ENCODE measurements at regions not wholly inside any gene's neighbourhood (a gene's known extent, or its start where the extent isn't known, plus 50 kb on each side); places are given as distances from the start of the nearest gene placed in this dataset.

DNA sequence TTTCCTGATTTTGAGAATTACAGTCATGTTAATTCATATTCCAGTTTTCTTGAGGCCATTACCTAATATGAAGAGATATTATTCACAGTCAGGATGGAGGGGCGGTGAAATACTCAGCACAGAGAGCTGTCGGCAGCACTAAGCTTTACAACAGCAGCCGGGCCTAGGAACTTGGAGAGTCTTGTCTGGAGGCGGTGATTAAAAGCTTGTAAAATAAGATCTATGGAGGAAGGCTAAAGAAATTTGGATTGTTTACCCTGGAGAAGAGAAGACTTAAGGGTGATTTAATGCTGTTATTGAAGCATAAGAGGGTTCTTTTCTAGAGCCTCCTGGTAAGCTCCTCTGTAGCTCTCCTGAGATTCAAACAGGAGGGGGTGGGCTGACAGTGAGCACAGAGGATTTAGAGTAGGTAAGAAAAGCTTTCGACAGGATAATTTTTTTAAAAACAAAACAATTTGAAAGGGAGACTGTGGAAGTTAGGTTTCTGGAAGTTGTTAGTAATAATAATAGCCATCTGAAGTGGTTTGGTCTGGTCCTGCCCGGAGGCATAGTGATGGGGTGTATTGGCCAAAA, 406.3 kb upstream of the ADAMTSL1 start:
- no peak for DNase-seq (ENCODE audit: low read depth in 4 of 4, low spot score in 1 of 4)

DNA sequence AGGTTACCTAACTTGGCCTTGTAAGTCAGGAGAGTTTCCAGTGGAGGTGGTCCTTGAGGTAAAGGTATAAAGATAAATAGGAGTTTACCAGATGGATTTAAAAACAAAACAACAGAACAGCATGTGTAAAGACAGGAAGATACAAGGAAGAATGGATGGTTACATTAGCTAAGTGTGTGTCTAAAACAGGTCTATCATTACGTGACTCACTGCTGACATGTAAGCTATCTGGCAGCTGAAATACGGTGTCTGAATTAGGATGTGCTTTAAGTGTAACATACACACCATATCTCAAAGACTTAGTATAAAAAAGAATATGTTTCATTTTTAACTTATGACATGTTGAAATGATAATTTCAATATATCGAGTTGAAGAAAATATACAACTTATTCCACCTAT, 405.1 kb upstream of the ADAMTSL1 start:
- no peak for DNase-seq (ENCODE audit: low read depth in 4 of 4, low spot score in 1 of 4)

DNA sequence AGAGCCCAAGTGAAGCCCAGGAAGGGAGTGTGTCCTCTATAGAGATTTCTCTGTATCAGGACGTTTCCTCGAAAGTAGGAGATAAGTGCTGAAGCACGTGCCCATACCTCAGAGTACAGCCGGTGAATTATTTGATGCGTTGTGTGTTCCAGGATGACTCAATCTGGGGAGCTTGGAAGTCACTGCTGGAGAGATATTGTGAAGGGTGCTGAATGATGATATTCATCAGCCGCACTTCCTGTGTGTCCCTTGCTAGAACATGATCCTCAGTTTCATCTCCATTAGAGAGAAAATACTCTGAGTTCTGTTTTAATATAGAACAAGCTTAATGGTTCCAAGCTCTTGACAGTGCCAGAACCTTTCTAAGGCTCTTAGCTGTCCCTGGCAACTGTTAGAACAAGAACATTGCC, 402.3 kb upstream of the ADAMTSL1 start:
- DNase-seq (ENCODE audit: low read depth in 4 of 4, low spot score in 1 of 4) = no peak

DNA sequence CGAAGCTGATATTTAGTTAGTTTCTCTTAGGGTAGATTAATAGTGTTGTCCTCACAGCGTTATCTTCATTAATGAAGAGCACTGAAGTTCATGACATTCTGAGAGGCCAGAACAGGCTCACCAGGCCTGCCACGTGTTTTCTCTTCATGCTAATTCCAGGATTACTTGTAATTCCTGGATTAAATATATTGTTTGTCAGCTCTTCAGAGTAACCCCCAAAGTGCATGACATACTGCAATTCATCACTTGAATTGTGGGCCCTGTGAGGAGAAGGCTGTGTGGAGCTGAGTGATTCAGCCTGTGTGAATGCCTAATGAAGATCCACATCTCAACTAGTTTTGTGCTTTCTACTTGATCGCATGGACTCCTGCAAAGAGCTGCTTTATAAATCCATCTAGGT, 401.0 kb upstream of the ADAMTSL1 start:
- DNase-seq (ENCODE audit: low read depth in 4 of 4, low spot score in 1 of 4) = no peak

DNA sequence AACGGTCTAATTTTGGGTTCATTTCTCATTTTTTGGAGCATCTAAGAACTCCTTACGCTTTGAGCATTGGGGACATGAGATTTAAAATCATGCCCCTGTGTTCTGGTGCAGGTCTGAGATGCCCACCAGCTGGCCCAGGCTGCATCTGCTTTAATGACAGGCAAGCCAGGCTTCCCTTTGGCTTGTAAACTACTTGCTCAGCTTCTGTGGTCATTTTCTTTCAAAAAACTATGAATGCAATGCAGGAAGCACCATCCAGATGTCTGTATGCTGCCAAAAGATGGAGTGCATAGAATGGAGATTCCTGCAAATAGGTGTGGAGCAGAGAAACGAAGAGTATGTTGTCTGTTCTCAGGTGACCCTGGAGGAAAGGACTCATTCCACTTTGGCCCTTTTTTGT, 399.9 kb upstream of the ADAMTSL1 start:
- no peak for DNase-seq (ENCODE audit: low read depth in 4 of 4, low spot score in 1 of 4)

DNA sequence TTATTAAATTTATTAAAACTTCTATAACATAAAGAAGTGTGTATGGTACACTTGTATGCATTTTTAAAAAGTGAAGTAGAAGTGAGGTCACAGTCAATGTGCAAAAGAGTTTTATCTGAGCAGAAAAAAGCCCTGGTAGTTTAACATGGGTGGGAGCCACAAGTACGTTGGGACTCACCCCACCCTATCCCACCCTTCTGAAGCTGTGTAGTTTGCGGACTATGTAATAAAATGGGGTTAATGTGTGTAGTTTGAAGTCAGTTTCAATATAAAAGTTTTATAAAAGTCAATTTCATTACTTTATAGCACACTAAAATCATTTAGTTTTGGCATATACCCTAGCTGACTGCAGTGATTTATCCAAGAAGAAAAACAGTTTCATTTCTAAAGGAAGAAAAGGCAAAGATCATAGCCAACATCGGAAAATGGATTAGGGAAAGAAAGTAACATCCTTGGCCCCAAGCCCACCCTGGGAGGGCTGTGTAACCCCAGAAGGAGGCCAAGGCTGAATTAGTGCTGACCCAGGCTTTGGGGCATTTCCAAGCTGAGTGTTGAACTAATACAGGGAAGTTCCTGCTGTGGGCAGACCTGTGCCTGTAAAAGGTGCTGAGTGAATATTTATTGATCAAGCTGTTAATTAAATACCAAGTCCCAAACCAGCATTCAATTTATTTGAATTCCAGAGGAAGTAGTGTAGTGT, 398.6 kb upstream of the ADAMTSL1 start:
- DNase-seq (ENCODE audit: low read depth in 4 of 4, low spot score in 1 of 4) = no peak

DNA sequence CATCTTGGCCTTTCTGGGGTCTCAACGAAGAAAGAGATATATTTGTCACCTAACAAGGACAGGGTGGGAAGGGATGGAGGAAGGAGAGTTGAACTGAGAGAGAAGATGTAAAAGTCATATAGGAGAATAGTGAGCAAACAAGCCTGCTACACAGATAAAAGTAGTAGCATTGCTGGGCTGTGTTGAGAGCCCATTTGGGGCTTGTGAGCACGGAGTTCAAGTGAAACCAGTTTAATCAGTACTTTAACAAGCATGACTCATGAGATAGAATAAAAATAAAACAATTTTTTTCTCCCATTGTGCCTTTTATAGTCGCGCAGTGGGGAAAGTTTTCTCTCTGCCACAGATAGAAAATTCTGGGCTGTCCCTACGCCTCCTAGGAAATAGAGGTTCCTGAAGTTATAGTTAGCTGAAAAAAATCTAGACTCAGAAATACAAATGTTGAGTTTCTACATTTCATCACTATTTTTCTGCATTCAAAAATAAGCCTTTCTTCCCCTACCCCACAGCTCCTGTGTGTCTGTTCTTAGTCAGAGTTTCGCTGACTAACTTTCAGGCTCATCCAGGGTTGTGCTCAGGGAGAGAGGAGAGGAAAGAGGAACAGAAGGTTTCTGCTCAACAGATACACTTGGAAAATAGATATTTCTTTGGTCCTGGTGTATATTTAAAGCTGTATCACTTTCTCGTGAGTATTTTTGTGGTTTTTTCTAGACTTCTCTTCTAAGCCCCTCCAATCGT, 395.8 kb upstream of the ADAMTSL1 start:
- no peak for DNase-seq (ENCODE audit: low read depth in 4 of 4, low spot score in 1 of 4)

DNA sequence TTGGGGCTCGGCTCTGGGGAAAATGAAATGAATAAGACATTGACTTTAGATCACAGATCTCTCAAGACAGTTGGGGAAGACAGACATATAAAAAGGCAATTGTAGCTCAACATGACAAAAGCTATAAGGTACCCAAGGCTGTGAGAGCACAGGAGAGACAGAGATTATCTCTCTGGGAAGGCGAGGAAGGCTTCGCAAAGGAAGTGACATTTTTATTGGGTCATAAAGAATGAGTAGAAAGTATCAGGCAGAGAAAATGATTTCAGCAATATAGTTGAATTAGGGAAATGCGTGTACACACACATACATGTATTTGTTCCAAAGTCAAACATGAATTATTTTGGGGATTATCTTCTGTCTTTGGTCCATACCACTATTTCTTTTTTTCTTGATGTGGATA, 381.8 kb upstream of the ADAMTSL1 start:
- no peak for DNase-seq (ENCODE audit: low read depth in 4 of 4, low spot score in 1 of 4)

DNA sequence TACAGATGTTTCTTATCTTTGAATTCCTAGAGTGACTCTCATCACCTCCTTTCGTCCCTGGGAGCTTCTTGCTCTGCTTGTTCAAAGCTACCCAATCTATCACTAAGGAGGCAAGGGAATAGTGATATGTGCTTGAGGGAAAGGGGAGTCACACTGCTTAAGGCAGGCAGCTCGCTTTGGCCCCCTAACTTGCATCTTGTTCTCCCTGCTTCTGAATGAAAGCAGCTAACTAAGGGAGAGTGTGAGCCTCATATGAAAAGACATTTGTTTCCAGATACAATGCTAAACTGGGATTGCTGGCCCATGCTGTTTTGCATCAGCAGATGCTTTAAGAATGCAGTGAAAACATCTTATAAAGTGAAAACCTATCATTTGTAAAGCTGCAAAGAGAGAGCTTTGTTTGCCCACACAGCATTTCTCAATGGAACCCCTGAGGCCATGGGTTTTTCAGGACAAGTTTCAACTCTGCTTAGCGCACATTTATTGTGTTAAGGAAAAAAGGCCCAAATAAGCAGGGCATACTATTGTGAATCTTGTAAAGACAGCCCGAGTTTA, 367.9 kb upstream of the ADAMTSL1 start:
- no peak for DNase-seq (ENCODE audit: low read depth in 4 of 4, low spot score in 1 of 4)

DNA sequence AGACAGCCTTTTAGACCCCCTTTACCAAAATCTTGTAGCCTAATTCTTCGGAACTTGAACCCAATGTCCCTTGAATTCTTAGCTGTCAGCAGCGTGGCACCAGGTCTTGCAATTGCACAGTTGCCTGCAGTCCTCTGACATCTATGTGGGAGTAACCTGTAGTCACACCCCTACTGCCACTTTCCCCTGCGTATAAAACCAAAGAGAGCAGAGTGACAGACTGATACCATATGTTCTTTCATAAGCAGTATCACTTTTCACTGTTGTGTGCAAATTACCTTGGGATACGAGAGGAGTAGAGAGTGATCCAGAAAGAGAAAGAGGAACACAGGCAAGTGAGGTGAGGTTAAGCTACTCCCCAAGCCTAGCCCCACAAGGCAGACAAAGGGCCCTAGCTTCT, 364.3 kb upstream of the ADAMTSL1 start:
- no peak for DNase-seq (ENCODE audit: low read depth in 4 of 4, low spot score in 1 of 4)

DNA sequence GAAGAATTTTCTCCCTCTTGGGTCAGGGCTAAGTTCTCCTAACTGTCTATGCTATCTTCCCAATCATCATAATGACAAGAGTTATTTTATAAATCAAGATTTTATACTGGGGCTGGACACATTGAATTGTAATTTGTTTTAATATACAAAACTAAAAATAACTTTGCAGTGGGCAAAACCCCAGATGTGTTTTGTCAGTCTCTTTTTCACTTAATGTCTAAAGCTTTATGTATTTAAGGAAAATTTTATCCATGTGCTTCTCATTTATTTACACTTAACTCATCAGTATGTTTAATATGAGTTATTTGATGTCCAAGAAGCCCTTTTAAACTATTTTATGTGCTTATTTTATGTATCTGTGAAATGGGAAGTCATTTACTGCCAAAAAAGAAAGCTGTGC, 362.8 kb upstream of the ADAMTSL1 start:
- DNase-seq (ENCODE audit: low read depth in 4 of 4, low spot score in 1 of 4) = no peak

DNA sequence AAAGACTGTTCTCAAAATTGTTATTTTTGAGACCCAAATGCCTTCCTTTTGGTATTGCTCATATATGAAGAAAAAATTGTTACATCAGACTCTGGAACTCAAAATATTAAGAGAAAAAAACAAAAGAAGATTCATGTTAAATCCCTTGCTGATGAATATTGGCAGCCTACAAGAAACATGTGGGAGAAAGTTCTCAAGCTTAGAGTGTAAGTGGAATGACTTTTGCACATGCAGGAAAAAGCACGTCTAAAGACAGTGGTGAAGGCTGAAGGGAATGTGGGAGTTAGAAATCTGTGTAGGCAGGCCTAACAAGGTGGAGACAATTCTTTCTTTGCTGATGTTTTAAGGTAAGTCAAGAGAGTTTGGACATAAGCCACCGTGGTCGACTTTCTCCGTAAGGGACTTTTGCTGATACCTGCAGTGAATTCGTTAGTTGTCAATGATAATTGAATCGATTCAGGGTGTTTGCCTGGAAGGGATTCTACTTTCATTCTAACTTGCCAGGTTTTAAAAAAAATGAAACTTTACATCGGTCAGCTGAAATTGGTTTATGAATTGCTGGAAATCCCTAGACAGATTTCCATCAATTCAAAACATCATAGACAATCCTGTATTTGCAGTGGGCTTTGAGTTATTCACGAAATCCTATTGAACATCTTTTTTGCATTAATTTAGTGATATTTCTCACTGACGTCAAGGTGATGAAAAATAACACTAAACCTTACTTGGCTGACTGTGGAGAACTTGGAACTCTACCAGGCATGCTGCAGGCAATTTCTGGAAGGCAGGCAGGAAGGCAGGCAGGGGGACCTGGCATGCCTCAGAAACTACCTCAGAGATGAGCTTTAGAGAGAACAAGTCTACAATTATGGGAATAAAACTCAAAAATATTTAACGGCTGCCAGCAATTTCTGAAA, 359.1 kb upstream of the ADAMTSL1 start:
- DNase-seq (ENCODE audit: low read depth in 4 of 4, low spot score in 1 of 4) = no peak

DNA sequence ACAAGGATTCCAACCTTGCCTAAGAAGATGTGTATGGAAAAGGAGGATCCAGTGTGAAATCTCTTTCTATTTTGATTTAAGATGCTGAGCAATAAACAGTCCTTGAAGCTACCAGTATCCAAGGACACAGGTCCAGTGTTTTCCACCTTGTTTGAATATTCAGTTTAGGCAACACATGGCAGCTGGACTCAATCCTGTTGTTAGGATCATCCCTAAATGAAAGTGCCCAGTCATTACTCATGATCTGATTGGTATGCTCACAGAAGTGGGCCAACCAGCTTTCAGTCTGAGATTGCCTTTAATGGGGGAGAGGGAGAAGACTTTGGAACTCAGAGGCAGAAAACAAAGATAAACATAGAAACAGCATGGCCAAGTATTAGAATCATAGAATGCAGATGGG, 355.7 kb upstream of the ADAMTSL1 start:
- DNase-seq (ENCODE audit: low read depth in 4 of 4, low spot score in 1 of 4) = no peak

DNA sequence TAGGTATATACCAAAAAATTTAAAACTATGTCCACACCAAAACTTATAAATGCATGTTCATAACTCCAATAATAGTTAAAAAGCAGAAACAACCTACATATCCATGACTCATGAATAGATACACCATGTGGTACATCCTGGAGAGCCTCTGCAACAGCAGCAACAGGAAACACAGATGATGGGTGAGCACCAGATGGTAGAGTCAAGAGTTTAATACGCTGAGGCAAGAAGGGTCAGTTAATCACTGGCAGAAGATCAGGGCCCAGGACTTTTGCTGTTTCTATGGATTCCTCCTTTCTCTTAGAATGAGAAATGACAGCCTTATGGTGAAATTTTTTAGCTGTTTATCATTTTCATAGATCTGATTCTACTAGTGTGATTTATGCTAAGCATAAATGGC, 351.8 kb upstream of the ADAMTSL1 start:
- DNase-seq (ENCODE audit: low read depth in 4 of 4, low spot score in 1 of 4) = no peak

DNA sequence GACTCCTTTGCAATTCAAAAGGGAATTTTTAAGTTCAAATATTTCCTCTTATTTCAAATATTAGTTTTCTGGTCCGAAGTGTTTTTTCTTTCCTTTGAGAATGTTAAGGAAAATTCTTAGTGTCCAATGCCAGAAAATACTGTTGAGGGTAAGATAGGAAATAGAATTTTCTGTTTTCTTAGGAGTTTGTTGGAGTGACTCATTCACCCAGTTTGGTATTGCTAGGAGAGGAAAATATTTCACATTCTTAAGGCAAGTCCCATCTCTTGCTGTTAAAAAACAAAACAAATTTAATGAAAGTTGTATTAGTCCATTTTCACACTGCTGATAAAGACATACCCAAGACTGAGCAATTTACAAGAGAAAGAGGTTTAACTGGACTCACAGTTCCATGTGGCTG, 349.2 kb upstream of the ADAMTSL1 start:
- no peak for DNase-seq (ENCODE audit: low read depth in 4 of 4, low spot score in 1 of 4)

DNA sequence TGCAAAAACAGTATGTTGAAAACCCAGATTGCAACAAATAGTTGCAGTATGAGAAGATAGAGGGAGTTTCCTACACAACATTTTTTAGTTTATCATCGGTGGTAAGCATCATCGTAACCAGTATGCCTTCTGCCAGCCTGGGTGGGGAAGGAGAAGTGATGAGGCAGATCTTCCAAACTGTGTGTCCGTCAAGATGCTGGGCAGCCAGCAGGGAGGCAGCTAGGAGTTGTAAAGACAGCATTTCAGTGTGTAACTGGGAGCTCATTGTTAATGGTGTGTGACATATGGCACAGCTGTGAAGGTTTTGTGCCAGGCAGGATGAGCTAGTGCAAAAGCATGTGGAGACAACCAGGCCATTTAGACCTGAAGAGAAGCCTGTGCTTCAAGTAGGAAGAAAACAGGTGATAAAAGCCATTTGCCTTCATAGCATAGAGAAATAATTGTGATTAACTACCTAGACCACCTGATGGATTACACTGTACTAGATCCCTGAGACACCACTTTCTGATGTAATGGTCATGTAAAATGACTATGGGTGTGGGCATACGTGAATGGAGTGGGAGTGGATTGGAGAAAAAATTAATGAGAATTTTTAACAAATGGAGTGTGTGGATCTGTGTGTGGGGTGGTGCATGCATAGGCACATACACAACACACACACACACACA, 347.0 kb upstream of the ADAMTSL1 start:
- no peak for DNase-seq (ENCODE audit: low read depth in 4 of 4, low spot score in 1 of 4)

DNA sequence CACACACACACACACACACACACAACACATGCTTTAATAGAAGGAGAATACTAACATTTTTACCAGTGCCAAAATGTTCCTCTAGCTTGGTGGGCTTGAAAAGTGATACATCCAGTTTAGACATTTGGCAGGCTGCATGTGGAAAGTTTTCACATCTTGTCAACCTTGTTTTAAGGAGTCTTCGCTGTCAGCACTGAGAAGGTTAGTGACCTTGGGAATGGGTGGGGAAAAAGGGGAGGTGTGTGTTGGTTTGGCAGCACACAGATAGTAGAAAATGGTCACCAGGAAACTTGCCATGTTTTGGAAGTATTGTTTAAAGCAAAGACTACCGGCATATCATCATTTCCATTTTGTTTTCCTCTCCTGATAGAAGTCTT, 346.5 kb upstream of the ADAMTSL1 start:
- no peak for DNase-seq (ENCODE audit: low read depth in 4 of 4, low spot score in 1 of 4)

DNA sequence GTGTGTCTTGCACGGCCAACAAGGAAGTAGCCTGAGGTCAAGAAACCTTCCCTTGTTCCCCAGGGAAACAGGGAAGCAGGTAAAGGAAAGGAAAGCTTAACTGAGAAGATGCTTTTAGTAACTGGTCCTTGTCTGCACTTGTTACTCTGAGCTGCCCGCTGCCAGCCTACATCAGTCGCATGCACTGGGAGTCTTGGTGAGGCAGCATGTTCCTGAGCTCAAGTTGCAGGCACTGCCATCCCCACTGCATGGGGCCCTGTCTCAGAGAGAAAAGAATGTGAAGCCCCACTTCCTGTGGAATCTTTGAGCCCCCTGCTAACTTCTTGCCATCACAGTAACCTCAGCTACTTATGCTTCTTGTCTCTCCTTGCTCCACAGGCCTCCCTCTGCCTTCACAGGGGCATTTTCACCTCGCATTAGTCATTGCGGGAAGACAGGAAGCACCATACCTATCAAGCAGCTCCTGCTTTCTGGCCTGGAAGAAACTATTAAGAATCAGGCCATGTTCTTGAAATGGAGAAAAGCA, 344.1 kb upstream of the ADAMTSL1 start:
- DNase-seq (ENCODE audit: low read depth in 4 of 4, low spot score in 1 of 4) = no peak

DNA sequence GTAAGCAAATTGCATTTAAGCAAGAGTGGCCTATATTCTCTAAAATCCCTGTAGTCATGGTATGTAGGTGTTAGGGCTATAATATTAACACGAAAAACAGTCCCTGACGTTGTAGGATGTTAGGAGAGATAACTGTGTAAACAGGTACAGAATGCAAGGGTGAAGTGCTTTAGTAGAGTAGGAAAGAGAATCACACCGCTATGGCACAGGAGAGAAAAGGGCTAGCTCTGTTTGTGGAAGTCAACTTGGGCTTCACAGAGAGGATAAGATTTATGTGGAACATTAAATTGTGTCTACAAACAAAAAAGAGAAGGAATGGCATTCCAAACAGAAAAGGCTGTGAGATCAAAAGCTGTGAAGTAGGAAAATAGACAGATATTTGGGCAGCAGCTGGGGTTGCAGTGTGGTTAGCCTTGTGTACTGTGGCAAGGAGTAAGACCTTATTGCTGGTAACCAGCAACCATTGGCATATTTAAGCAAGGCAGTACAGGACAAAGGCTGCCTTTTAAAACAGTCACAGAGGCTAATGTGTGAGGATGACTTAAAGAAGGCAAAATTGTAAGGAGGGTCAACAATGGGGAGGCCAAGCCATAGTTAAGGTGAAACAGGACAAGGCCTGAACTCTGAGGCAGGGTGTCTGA, 337.5 kb upstream of the ADAMTSL1 start:
- no peak for DNase-seq (ENCODE audit: low read depth in 4 of 4, low spot score in 1 of 4)

DNA sequence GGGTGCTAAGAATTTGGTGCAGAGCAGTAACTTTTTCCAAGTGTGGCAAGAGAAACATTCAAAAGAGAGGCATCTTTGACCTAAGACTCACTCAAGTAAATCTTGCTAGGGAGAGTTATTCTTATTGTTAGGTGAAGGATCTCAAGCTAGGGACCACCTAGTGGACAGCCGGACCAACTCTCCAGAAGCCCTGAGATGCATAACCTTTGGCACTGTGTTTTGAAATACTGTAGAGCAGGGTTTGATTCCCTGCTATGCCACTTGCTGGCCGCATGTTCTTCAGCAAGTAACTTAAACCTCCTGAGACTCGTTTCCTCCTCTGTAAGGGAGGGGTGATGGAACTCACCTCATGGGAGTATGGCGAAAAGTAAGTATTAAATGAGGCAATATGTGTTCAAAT, 336.1 kb upstream of the ADAMTSL1 start:
- DNase-seq (ENCODE audit: low read depth in 4 of 4, low spot score in 1 of 4) = no peak
